ENCODE measurements at regions not wholly inside any gene's neighbourhood (a gene's known extent, or its start where the extent isn't known, plus 50 kb on each side); places are given as distances from the start of the nearest gene placed in this dataset.

DNA sequence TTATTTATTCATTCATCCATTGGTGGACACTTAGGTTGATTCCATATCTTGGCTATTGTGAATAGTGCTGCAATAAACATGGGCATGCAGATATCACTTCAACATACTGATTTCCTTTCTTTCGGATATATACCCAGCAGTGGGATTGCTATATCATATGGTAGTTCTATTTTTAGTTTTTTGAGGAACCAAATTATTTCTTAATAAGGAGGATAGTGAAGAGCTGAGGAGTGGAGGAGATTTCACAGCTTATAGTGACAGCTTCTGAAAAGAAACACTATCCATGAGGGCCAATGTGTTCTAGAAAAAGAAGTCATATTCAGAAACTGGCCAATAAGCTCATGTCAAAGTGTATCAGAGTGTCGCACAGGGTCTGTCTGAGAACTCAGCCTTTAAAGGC, 183.3 kb downstream of the SEC61B start:
- H3K27me3 ChIP-seq: no peaks in the 10 kb centered on the region
- TF ChIP-seq, protein P1, sequence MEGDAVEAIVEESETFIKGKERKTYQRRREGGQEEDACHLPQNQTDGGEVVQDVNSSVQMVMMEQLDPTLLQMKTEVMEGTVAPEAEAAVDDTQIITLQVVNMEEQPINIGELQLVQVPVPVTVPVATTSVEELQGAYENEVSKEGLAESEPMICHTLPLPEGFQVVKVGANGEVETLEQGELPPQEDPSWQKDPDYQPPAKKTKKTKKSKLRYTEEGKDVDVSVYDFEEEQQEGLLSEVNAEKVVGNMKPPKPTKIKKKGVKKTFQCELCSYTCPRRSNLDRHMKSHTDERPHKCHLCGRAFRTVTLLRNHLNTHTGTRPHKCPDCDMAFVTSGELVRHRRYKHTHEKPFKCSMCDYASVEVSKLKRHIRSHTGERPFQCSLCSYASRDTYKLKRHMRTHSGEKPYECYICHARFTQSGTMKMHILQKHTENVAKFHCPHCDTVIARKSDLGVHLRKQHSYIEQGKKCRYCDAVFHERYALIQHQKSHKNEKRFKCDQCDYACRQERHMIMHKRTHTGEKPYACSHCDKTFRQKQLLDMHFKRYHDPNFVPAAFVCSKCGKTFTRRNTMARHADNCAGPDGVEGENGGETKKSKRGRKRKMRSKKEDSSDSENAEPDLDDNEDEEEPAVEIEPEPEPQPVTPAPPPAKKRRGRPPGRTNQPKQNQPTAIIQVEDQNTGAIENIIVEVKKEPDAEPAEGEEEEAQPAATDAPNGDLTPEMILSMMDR (IDR thresholded peaks at IDR 0.05): no peak
- TF ChIP-seq POLR2A (IDR thresholded peaks at IDR 0.05): no peak
- H3K4me3 ChIP-seq: no peak overlapping the region
- 80 to 93% methylated on average over 2 of the region's 2 CpGs for WGBS, 2 donors
- DNase-seq: no peak
- no peaks in the 10 kb centered on the region for H3K36me3 ChIP-seq
- intact Hi-C loops (cut with DNase I): no loop called here
- H3K9me3 ChIP-seq: no peaks in the 10 kb centered on the region
- no peaks in the 10 kb centered on the region for H3K4me1 ChIP-seq
- no peak overlapping the region for H3K27ac ChIP-seq

DNA sequence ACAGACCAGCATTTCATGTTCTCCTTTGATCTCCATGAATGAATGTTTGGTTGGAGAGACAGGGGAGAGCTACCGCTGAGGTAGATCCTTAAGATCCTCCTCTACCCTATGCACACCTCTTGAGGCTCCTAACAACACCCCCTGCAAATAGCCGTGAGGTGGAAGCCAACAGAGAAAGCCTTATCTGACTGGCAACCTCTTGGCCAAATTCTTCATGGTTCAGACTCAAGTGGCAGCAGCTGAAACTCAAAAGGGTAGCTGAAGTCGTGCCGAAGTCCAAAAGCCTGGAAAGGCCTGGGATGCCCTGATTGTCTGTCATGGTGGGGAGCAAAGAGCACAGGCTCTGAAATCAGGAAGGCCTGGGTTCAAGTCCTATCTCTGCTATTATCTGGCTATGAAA, 184.9 kb downstream of the SEC61B start:
- Histone ChIP-seq H3K4me1 (no peaks in the 10 kb centered on the region), H3K36me3 (no peaks in the 10 kb centered on the region), H3K9me3 (no peaks in the 10 kb centered on the region), H3K27me3 (no peaks in the 10 kb centered on the region), H3K27ac (no peak overlapping the region), H3K4me3 (no peak overlapping the region)
- WGBS, 2 donors: 75 to 93% methylated on average over 1 to 4 of the region's 4 CpGs
- TF ChIP-seq POLR2A (IDR thresholded peaks at IDR 0.05): no peak
- TF ChIP-seq, protein P1 (IDR thresholded peaks at IDR 0.05): no peak
- no peak for DNase-seq
- intact Hi-C loops (cut with DNase I): no loop called here

DNA sequence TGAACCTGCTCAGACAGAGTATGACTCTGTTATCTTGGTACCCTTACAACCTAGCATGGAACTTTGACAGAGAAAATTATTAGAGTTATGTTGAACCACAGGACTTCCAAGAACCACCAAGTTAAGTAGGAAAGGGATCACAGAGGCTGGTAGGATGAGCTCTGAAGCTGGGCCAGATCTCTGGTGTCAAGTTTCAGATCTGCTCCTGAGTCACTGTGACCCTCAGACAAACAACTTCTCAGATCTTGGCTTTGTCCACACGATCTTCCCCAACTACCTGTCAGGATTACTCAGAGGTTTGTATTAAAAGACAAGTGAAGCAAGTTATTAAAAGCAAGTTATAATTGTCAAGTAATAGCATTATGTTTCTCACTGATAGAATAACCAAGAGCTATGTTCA, 189.0 kb downstream of the SEC61B start:
- Histone ChIP-seq H3K27ac (no peak overlapping the region), H3K4me1 (no peaks in the 10 kb centered on the region), H3K36me3 (no peaks in the 10 kb centered on the region), H3K9me3 (no peaks in the 10 kb centered on the region), H3K4me3 (no peak overlapping the region), H3K27me3 (no peaks in the 10 kb centered on the region)
- TF ChIP-seq, protein P1 (IDR thresholded peaks at IDR 0.05): no peak
- no peak for TF ChIP-seq POLR2A (IDR thresholded peaks at IDR 0.05)
- no peak for DNase-seq
- WGBS, 2 donors: 21 to 44% methylated on average over 1 of the region's 1 CpG
- intact Hi-C loops (cut with DNase I): no loop called here

DNA sequence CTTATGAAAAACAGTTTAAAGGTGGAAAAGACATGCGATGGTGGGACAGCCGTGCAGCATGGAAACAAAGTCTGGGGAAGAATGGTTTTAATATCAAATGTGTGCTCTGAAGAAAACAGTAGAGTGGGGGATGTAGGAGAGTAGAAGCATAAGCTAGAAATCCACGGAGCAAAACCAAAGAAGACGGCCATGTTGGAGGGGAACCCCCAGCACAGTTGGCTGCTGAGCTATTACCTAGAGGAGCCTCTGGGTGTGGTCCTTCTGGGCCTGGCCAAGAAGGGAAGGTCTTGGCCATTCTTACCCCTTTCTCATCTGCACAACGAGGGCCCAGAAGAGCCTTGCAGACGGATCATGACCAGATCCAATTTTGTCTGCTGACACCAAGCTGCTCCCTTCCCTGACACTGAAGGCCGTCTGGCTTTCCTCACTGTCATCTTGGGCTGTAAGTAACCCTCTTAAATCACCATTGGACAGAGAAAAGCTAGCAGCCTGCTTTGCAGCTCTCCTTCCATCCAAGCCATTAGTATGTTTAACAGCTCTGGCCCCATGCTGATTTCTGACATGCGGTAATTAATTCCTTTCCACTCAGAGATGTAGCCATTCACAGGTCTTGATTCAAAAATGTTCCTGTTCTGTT, 189.5 kb downstream of the SEC61B start:
- H3K27ac ChIP-seq: no peak overlapping the region
- DNase-seq: no peak
- 66 to 86% methylated on average over 6 to 8 of the region's 8 CpGs for WGBS, 2 donors
- no peaks in the 10 kb centered on the region for H3K4me1 ChIP-seq
- intact Hi-C loops (cut with DNase I): no loop called here
- no peaks in the 10 kb centered on the region for H3K9me3 ChIP-seq
- H3K27me3 ChIP-seq: no peaks in the 10 kb centered on the region
- TF ChIP-seq POLR2A (IDR thresholded peaks at IDR 0.05): no peak
- TF ChIP-seq, protein P1 (IDR thresholded peaks at IDR 0.05): no peak
- no peaks in the 10 kb centered on the region for H3K36me3 ChIP-seq
- no peak overlapping the region for H3K4me3 ChIP-seq

DNA sequence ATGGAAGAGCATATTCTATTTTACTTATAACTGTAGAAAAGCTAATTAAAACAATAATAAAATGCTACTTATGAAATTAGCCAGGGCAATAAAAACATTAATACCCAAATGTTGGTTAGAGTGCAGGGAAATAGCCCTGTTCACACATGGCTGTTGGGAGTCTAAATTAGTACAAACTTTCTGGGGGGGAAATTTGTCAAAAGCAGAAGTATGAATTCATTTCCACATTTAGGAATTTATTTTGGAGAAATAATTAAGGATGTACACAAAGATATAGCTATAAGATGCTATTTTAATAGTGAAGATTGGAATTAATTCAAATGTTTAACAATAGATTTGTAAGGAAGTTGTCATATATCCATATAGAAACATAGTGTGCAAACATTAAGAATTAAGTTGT, 190.5 kb downstream of the SEC61B start:
- no peak for TF ChIP-seq POLR2A (IDR thresholded peaks at IDR 0.05)
- TF ChIP-seq, protein P1 (IDR thresholded peaks at IDR 0.05): no peak
- intact Hi-C loops (cut with DNase I): no loop called here
- Histone ChIP-seq H3K4me1 (no peaks in the 10 kb centered on the region), H3K9me3 (no peaks in the 10 kb centered on the region), H3K36me3 (no peaks in the 10 kb centered on the region), H3K4me3 (no peak overlapping the region), H3K27me3 (no peaks in the 10 kb centered on the region), H3K27ac (no peak overlapping the region)
- DNase-seq: no peak
